Ectodermal cell (in vitro differentiated cells): ENCODE measurements at regions not wholly inside any gene's neighbourhood (a gene's known extent, or its start where the extent isn't known, plus 50 kb on each side); places are given as distances from the start of the nearest gene placed in this dataset.

Experiments
- H3K27ac ChIP-seq: 2 replicates; pipeline ENCODE4 v1.7.0; 2013; ENCODE audit warnings: mild to moderate bottlenecking, low read depth, low read length; ENCODE audit not compliant: insufficient read depth, poor library complexity, severe bottlenecking
- H3K27me3 ChIP-seq: 2 replicates; pipeline ENCODE4 v1.7.0; 2013; ENCODE audit warnings: mild to moderate bottlenecking, low read length; ENCODE audit not compliant: insufficient read depth, control insufficient read depth, poor library complexity, severe bottlenecking
- H3K36me3 ChIP-seq: one replicate; pipeline ENCODE4 v1.7.0; 2013; ENCODE audit warnings: low read length; ENCODE audit not compliant: control insufficient read depth, insufficient read depth
- H3K4me1 ChIP-seq: one replicate; pipeline ENCODE4 v1.7.0; 2013; ENCODE audit warnings: low read length; ENCODE audit not compliant: control insufficient read depth, insufficient read depth
- H3K4me3 ChIP-seq: 2 replicates; pipeline ENCODE4 v1.7.0; 2013; ENCODE audit warnings: low read depth, low read length, control low read depth; ENCODE audit not compliant: insufficient read depth
- H3K9me3 ChIP-seq: 2 replicates; pipeline ENCODE4 v1.7.0; 2013; ENCODE audit warnings: mild to moderate bottlenecking, low read length, moderate library complexity; ENCODE audit not compliant: control insufficient read depth
- WGBS, 2 experiments: methylation state at CpG; one replicate each; pipeline ENCODE4 v1.1.7; 2013; ENCODE audit warnings: missing lambda C conversion rate in 2 of 2; 5-methylcytosine and 5-hydroxymethylcytosine counted together

DNA sequence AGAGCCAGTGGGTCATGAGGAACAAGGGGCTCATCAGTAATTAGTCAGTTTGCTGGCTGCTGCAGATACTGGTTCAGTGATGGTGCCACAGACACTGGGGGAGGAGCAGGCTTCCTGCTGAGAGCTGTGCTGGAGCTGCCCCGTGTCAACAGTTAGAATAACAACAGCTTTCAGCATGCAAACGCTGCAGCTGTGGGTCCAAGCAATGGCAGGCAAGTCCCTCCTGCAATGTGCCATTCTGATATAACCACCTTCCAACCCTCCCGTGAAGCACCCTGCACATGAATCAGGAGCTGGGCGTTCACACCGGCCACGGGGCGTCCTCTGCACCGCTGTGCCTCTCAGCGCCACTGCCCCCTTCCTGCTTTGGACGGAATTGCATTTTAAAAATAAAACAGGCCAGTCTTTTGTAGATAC is 258.4 kb upstream of the SFSWAP start:
- Histone ChIP-seq H3K4me3 (peak overlapping the region; percentile 6), H3K27ac (no peak overlapping the region), H3K36me3 (no peaks in the 10 kb centered on the region), H3K4me1 (no peaks in the 10 kb centered on the region), H3K9me3 (no peaks in the 10 kb centered on the region), H3K27me3 (no peaks in the 10 kb centered on the region)
- 7 to 8% methylated on average over 10 of the region's 10 CpGs for WGBS, 2 experiments

DNA sequence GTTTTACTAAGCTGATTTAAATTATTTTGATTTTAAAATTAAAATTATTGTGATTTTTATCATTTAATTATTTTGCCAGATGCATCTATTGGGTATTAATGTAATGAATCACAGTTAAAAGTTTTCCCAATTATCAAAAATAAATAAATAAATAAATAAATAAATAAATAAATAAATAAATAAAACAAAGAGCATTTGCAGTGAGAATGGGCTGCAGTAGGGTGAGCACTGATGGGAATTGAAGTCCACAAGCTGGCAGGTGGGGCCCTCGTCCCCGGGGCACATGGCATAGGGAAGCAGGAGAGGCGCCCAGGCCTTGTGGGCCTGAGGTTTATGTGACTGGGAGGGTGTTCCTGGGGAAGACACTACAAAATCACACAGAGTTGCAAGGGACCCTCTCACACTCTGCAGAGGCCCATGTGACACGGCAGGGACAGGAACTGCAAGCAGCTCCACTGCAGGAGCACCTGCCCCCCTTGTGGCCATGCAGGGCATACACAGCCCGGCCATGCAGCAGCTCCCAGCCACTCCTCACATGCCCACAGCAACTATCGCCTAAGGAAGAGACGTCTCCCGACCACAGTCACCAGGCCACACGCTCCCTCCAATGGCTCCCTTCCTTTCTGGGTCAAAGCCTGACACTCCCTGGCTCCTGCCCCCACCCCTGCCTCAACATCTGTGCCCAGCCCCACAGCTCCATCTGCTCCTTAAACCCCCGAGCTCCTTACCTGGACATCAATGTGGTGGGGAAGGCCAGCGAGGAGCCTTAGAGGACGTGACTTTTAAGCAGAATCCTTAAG is 256.3 kb upstream of the SFSWAP start:
- Histone ChIP-seq H3K4me3 (no peak overlapping the region), H3K27me3 (no peaks in the 10 kb centered on the region), H3K27ac (no peak overlapping the region), H3K9me3 (no peaks in the 10 kb centered on the region), H3K4me1 (no peaks in the 10 kb centered on the region), H3K36me3 (no peaks in the 10 kb centered on the region)
- WGBS, 2 experiments: 45 to 48% methylated on average over 12 of the region's 12 CpGs

DNA sequence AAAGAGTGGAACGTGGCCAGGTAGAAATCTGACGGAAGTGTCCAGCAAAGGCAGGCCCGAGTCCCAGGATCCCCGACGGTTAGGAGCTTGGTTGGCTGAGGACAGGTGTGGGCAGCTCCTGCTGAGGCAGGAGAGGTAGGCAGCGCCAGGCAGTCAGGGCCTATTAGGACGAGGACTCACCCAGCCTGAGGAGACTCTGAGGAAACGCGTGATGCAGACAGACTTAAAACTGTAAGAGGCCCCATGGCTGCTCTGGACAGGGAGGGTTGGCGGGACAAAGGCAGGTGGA is 255.7 kb upstream of the SFSWAP start:
- no peak overlapping the region for H3K4me3 ChIP-seq
- no peaks in the 10 kb centered on the region for H3K27me3 ChIP-seq
- WGBS, 2 experiments: 84% methylated on average over 10 of the region's 10 CpGs
- no peaks in the 10 kb centered on the region for H3K4me1 ChIP-seq
- H3K9me3 ChIP-seq: no peaks in the 10 kb centered on the region
- H3K27ac ChIP-seq: no peak overlapping the region
- H3K36me3 ChIP-seq: no peaks in the 10 kb centered on the region

DNA sequence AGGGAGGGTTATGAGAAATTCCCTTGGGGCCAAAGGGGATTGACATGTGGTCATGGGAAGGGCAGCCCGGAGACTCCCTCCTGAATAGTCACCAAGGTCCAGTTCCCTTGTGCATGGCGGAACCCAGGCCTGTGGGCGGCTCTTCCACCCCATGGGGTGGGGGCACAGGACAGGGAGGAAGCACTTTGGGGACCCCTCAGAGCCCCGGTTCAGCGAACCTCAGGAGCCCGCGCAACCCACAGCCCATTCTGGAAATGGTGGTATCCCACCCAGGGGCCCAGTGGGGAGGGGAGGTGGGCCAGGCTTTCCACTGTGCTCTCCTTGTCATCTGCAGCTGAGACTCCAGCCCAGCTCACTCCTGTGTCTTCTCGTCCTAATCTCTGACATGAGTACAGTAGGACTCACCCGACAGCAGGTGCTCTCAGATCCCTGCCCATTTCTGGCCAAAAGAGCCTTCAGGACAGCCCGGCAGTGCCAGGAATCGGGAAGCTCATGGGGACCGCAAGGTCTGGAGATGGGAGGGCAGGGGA is 255.2 kb upstream of the SFSWAP start:
- no peaks in the 10 kb centered on the region for H3K36me3 ChIP-seq
- H3K27me3 ChIP-seq: no peaks in the 10 kb centered on the region
- H3K9me3 ChIP-seq: no peaks in the 10 kb centered on the region
- WGBS, 2 experiments: 95 to 96% methylated on average over 12 of the region's 12 CpGs
- no peak overlapping the region for H3K27ac ChIP-seq
- no peaks in the 10 kb centered on the region for H3K4me1 ChIP-seq
- H3K4me3 ChIP-seq: no peak overlapping the region

DNA sequence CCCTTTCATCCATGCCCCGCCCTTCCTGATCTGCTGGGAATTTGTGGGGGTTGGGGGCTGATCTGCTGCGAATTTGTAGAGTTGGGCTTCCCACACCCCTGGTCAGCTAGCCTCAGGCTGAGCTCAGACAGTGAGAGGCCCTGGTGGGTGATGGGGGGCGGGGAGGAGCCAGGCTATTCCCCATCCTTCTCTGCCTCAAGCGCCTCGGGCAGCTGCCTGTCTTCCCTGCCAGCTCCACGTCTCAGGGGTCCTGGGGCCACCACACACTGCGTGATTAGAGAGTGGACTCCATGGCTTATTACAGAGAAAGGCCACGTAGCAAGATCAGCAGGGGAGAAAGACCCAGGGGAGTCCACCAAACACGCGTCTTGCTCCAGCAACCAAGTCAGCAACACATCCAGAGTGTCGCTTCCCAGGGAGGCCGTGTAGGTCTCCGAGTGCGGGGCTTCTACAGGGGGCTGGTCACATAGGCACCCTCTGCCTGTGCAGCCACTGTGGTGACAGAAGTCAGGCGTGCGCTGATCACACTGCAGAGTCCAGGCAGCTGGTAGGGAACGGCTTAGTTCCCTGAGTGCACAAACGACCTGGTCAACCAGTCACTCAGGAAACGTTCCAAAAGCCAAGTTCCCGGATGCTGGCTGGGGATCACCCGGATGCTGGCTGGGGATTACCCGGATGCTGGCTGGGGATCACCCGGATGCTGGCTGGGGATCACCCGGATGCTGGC is 254.4 kb upstream of the SFSWAP start:
- Histone ChIP-seq H3K27me3 (no peaks in the 10 kb centered on the region), H3K4me3 (no peak overlapping the region), H3K4me1 (no peaks in the 10 kb centered on the region), H3K27ac (no peak overlapping the region), H3K36me3 (no peaks in the 10 kb centered on the region), H3K9me3 (no peaks in the 10 kb centered on the region)
- 89% methylated on average over 24 of the region's 24 CpGs for WGBS, 2 experiments

DNA sequence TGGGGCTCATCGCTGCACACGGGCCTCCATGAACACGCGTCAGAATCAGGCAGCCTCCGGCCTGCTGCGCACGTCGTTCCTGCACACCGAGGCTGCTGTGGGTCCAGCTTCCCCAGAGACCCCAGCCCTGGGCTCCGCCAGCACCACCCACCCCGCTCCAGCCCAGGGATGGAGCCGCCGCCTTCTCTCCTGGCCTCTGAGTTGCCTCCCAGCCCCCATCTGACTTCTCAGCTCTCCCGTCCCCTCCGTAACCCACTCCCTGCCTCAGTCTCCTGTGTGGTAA is 253.9 kb upstream of the SFSWAP start:
- no peaks in the 10 kb centered on the region for H3K27me3 ChIP-seq
- WGBS, 2 experiments: 95% methylated on average over 15 of the region's 15 CpGs
- no peak overlapping the region for H3K27ac ChIP-seq
- H3K4me3 ChIP-seq: no peak overlapping the region
- no peaks in the 10 kb centered on the region for H3K9me3 ChIP-seq
- no peaks in the 10 kb centered on the region for H3K36me3 ChIP-seq
- no peaks in the 10 kb centered on the region for H3K4me1 ChIP-seq

DNA sequence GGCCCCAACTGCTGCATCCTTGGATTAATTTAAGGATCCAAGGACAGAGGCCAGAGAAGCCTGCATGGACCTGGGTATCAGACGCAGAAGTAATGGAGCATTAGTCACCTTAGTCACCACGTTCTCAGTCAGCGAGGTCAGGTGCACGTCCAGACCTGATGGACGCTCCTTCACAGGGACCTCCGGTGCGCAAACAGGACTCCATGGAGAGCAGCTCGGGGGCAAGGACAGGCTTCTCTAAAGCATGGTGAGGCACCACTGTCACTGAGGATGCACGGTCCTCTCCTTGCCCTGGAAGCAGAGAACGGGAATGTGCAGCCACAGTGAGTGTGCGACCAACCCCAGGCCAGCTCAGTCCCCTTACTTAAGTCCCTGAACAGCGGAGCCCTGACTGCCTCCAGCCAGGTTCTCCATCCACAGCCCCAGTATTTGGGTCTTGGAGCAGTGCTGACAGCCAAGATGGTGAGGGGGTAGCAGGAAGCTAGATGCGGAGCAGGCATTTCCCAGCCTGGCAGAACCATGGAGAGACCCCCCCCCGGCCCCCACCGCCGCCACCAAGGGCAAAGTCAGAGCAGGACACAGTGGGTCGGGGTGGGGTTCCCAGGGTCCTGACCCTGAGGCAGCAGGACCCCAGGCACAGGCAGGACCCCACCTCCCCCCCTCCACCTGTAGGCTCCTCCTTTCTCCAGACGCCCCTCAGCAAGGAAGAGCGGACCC is 253.4 kb upstream of the SFSWAP start:
- no peak overlapping the region for H3K4me3 ChIP-seq
- no peaks in the 10 kb centered on the region for H3K27me3 ChIP-seq
- H3K9me3 ChIP-seq: no peaks in the 10 kb centered on the region
- 95% methylated on average over 19 of the region's 19 CpGs for WGBS, 2 experiments
- H3K27ac ChIP-seq: no peak overlapping the region
- no peaks in the 10 kb centered on the region for H3K36me3 ChIP-seq
- no peaks in the 10 kb centered on the region for H3K4me1 ChIP-seq

DNA sequence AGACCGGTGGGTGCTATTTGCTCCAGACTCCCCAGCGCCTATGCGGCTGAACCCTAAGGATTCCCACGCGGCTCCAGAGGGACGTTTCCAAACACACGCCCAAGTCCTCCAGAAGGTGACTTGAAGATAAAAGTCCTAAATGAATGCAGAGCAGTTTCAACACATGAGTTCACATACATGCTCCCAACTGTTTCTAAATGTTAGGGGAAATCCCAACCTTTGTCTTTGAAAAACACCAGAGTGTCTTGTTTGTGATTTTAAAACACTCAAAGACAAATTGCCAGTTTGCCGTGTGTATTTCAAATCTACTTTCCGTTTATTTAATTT is 252.9 kb upstream of the SFSWAP start:
- Histone ChIP-seq H3K36me3 (no peaks in the 10 kb centered on the region), H3K27me3 (no peaks in the 10 kb centered on the region), H3K4me1 (no peaks in the 10 kb centered on the region), H3K4me3 (no peak overlapping the region), H3K9me3 (no peaks in the 10 kb centered on the region), H3K27ac (no peak overlapping the region)
- 88 to 93% methylated on average over 9 of the region's 9 CpGs for WGBS, 2 experiments

DNA sequence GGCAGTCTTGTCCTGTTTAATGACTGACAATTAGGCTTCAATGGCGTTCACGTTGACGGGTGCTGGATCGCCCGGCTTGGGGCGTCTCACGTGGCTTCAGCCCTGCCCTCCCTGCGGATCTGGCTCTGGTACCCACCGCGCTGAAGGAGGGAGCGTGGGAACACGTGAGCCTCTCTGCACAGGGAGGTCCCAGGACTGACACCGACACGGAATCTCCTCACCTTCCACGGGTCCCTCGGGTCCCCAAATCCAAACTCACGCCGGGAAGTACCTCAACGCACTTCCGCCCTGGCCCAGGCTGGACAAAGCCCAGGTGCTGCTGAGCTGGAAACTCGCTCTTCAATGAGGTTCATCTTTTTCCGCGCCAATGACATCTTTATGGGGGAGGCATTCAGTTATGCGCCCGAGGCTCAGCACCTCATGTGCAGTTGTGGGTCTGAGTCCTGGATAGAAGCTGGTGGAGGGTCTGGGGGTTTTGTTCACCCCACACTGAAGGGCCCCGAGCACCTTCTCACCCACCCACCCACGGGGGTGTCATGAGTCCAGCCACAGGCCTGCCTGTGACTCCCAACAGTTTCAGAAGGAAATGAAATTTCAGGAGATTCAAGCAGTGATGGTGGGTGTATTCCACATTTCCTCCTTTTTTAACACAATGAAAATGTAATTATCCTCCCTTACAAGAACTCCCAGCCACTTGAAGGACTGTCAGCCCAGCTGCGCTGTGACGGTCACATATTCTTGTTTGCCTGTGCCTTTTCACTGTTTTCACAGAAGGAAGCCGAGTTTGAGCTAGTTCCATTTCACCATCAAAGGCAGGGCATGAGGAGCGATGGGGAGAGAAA is 251.7 kb upstream of the SFSWAP start:
- no peaks in the 10 kb centered on the region for H3K36me3 ChIP-seq
- H3K4me3 ChIP-seq: no peak overlapping the region
- H3K27ac ChIP-seq: no peak overlapping the region
- no peaks in the 10 kb centered on the region for H3K4me1 ChIP-seq
- no peaks in the 10 kb centered on the region for H3K9me3 ChIP-seq
- no peaks in the 10 kb centered on the region for H3K27me3 ChIP-seq
- WGBS, 2 experiments: 83 to 87% methylated on average over 30 to 31 of the region's 31 CpGs
